ENCODE measurements at regions not wholly inside any gene's neighbourhood (a gene's known extent, or its start where the extent isn't known, plus 50 kb on each side); places are given as distances from the start of the nearest gene placed in this dataset.

- Histone ChIP-seq H3K9ac (peak overlapping the region; percentile 44), H4K20me1 (ENCODE audit: insufficient read depth) (no peaks in the 10 kb centered on the region)
Measured at GRCh38 chr16:85195900-85196772, 83.9 kb upstream of the CIBAR2 start.

DNA sequence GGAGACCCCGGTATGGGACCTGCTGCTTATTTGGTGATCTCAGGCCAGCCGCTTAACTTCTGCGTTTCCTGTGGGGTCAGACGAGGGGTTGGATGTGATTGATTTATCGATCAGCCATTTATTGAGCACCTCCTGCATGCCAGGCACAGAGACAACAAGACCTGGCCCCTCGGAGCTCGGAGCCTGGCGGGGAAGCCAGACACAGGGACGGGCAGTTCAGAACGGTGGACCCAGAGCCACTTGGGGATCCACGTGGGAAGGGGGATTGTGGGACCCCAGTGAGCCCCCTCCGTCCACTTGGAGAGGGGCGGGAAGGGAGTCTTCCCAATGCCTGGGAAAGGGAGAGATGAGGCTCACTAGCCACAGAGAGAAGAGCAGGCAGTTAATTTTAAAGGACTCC lies 84.7 kb upstream of the CIBAR2 start:
- Histone ChIP-seq H3K36me3 (ENCODE audit: low read depth) (no peaks in the 10 kb centered on the region), H4K20me1 (ENCODE audit: insufficient read depth) (no peaks in the 10 kb centered on the region), H3K4me3 (no peak overlapping the region), H3K4me1 (ENCODE audit: insufficient read depth) (peaks cover 55% of the 10 kb centered on the region), H3K9me2 (ENCODE audit: insufficient read depth) (no peaks in the 10 kb centered on the region), H3K4me2 (ENCODE audit: unreplicated experiment) (peak overlapping the region; percentile 40), H3K9me3 (ENCODE audit: low read depth) (no peaks in the 10 kb centered on the region), H3K27me3 (replicated peaks; ENCODE audit: insufficient read depth) (no peaks in the 10 kb centered on the region), H3K79me2 (ENCODE audit: insufficient read depth) (peaks cover 100% of the 10 kb centered on the region), H2AFZ (no peak overlapping the region), H3K9ac (no peak overlapping the region), H3K27ac (no peak overlapping the region), H3F3A (ENCODE audit: insufficient read depth) (peaks cover 22% of the 10 kb centered on the region)
- TF ChIP-seq EZH2phosphoT487 (IDR thresholded peaks at IDR 0.05; ENCODE audit: insufficient read depth, low read depth) (no peak), EZH2 (IDR thresholded peaks at IDR 0.05; ENCODE audit: insufficient read depth, poor library complexity, severe bottlenecking) (no peak)
- no peak for DNase-seq
- WGBS, 2 experiments (ENCODE audit: low coverage in 1 of 2, low lambda C conversion rate in 2 of 2, missing lambda C conversion rate in 2 of 2), result 85 to 86% methylated on average over 12 to 13 of the region's 13 CpGs
- in situ Hi-C loops (cut with MboI), result no loop called here

More at GRCh38 chr16:85195900-85196772, 83.9 kb upstream of the CIBAR2 start:
- Histone ChIP-seq H3K4me2 (ENCODE audit: unreplicated experiment) (peak overlapping the region; percentile 40), H3K9me3 (ENCODE audit: low read depth) (no peaks in the 10 kb centered on the region), H2AFZ (no peak overlapping the region; the same call in 1 of the 2 replicates), H3K4me1 (ENCODE audit: insufficient read depth) (peaks cover 46% of the 10 kb centered on the region), H3K36me3 (ENCODE audit: low read depth) (no peaks in the 10 kb centered on the region), H3K27me3 (replicated peaks; ENCODE audit: insufficient read depth) (no peaks in the 10 kb centered on the region), H3K9me2 (ENCODE audit: insufficient read depth) (no peaks in the 10 kb centered on the region), H3K27ac (0 out of 2 replicates have a peak overlapping the region, but pooled peaks have one; percentile 19), H3F3A (ENCODE audit: insufficient read depth) (peaks cover 14% of the 10 kb centered on the region), H3K4me3 (no peak overlapping the region), H3K79me2 (ENCODE audit: insufficient read depth) (peaks cover 100% of the 10 kb centered on the region)
- peak; percentile 44 for DNase-seq
- in situ Hi-C loops (cut with MboI), result no loop called here
- WGBS, 2 experiments (ENCODE audit: low coverage in 1 of 2, low lambda C conversion rate in 2 of 2, missing lambda C conversion rate in 2 of 2), result 27 to 32% methylated on average over 22 of the region's 22 CpGs
- TF ChIP-seq EZH2 (IDR thresholded peaks at IDR 0.05; ENCODE audit: insufficient read depth, poor library complexity, severe bottlenecking) (no peak), EZH2phosphoT487 (IDR thresholded peaks at IDR 0.05; ENCODE audit: insufficient read depth, low read depth) (no peak)

DNA sequence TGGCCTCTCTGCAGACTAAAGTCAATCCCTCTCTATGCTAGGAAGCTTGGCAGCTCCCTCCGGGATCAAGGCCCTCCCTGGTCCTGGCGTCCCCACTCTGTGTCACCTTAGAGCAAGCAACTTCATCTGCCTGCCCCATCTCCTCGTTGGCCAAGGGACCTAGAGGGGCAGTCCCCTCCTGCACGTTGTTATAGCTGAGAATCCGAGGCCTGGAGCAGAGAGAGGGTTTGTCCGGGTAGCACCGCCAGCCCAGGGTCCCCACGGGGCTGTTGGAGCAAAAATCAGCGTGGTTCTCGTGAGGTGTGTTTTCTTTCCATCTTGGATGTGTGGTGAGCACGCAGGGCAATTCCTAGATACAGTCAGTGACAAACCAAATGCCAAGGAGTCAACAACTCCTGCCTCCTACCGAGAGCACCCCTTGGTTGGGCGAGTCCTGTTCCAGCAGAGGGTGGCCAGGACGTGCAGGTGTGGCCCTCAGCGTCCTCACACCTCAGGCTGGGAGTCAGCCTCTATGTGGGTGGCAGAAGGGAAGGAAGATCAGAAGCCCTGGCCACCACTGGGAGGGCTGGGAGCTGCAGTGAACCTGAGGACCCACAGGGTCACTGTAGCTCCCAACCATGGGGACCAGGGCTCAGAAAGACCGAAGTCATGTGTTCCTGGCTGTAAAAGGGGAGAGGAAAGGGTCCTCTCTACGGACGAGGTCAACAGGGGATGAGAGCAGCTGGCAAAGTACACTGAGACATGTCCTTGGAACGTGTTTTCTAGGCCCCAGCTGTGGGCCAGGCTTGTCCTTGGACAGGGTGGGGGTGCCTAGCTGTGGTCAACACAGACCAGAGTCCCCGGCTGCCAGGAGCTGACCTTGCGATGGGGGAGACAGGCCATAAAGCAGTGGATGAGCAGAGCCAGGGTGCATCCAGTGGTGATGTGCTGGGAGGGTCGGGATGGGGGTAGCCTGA lies 85.6 kb upstream of the CIBAR2 start:
- H3K79me2 ChIP-seq (ENCODE audit: insufficient read depth), result peaks cover 97% of the 10 kb centered on the region
- H3K9me2 ChIP-seq (ENCODE audit: insufficient read depth), result no peaks in the 10 kb centered on the region
- peaks cover 62% of the 10 kb centered on the region for H3K4me1 ChIP-seq (ENCODE audit: insufficient read depth)
- no peaks in the 10 kb centered on the region for H4K20me1 ChIP-seq (ENCODE audit: insufficient read depth)
- in situ Hi-C loops (cut with MboI), result no loop called here
- 80 to 84% methylated on average over 22 of the region's 22 CpGs for WGBS, 2 experiments (ENCODE audit: low coverage in 1 of 2, low lambda C conversion rate in 2 of 2, missing lambda C conversion rate in 2 of 2)
- no peaks in the 10 kb centered on the region for H3K36me3 ChIP-seq (ENCODE audit: low read depth)
- H3F3A ChIP-seq (ENCODE audit: insufficient read depth), result peaks cover 22% of the 10 kb centered on the region
- no peak overlapping the region for H3K4me2 ChIP-seq (ENCODE audit: unreplicated experiment)
- no peaks in the 10 kb centered on the region for H3K27me3 ChIP-seq (replicated peaks; ENCODE audit: insufficient read depth)
- no peaks in the 10 kb centered on the region for H3K9me3 ChIP-seq (ENCODE audit: low read depth)
- H3K27ac ChIP-seq, result peak overlapping the region; percentile 60; the same call in 1 of the 2 replicates
- DNase-seq, result no peak
- no peak overlapping the region for H3K4me3 ChIP-seq
- no peak overlapping the region for H3K9ac ChIP-seq
- no peak overlapping the region for H2AFZ ChIP-seq
- TF ChIP-seq EZH2 (IDR thresholded peaks at IDR 0.05; ENCODE audit: insufficient read depth, poor library complexity, severe bottlenecking), result no peak
- no peak for TF ChIP-seq EZH2phosphoT487 (IDR thresholded peaks at IDR 0.05; ENCODE audit: insufficient read depth, low read depth)

GRCh38 chr16:85199069-85199725 lies 86.9 kb upstream of the CIBAR2 start:
- H3K79me2 ChIP-seq (ENCODE audit: insufficient read depth), result peaks cover 84% of the 10 kb centered on the region

More at GRCh38 chr16:85199069-85199725, 86.9 kb upstream of the CIBAR2 start:
- Histone ChIP-seq H3K9me2 (ENCODE audit: insufficient read depth) (no peaks in the 10 kb centered on the region), H3K4me2 (ENCODE audit: unreplicated experiment) (peak overlapping the region; percentile 34), H3K4me1 (ENCODE audit: insufficient read depth) (peaks cover 66% of the 10 kb centered on the region), H3K9ac (peak overlapping the region; percentile 57), H4K20me1 (ENCODE audit: insufficient read depth) (no peaks in the 10 kb centered on the region), H3K27ac (peak overlapping the region; percentile 60), H3K9me3 (ENCODE audit: low read depth) (no peaks in the 10 kb centered on the region), H2AFZ (peak overlapping the region; percentile 22; the same call in 1 of the 2 replicates), H3K36me3 (ENCODE audit: low read depth) (no peaks in the 10 kb centered on the region), H3F3A (ENCODE audit: insufficient read depth) (peaks cover 32% of the 10 kb centered on the region), H3K27me3 (replicated peaks; ENCODE audit: insufficient read depth) (no peaks in the 10 kb centered on the region), H3K4me3 (no peak overlapping the region)
- in situ Hi-C loops (cut with MboI), result no loop called here
- peak; percentile 42 for DNase-seq
- 29 to 33% methylated on average over 21 of the region's 21 CpGs for WGBS, 2 experiments (ENCODE audit: low coverage in 1 of 2, low lambda C conversion rate in 2 of 2, missing lambda C conversion rate in 2 of 2)
- TF ChIP-seq EZH2 (IDR thresholded peaks at IDR 0.05; ENCODE audit: insufficient read depth, poor library complexity, severe bottlenecking) (no peak), EZH2phosphoT487 (IDR thresholded peaks at IDR 0.05; ENCODE audit: insufficient read depth, low read depth) (no peak)
